ENCODE measurements at regions not wholly inside any gene's neighbourhood (a gene's known extent, or its start where the extent isn't known, plus 50 kb on each side); places are given as distances from the start of the nearest gene placed in this dataset.

DNA sequence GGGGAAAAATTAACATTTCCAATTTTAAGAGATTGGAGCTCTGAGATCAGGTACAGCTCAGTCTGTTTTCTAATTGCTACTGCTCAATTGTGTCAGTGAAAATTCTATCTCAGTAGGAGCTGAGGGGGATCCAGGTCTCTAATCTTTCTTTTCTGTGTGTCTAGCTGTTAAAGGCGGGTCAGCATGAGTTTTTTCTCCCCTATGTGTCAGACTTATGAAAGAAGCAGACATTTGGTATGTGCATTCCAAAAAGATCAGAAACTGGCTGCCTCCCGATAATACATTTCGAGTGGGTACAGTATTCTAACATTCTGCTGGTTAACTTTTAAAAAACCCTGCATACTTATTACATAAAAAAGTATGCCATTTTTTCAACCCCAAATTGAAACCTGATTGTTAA, 72.4 kb downstream of the PCDH7 start:
- Mint-ChIP-seq H3K27ac (ENCODE audit: unreplicated experiment) (no peak overlapping the region), H3K4me1 (ENCODE audit: low read depth, unreplicated experiment) (no peaks in the 10 kb centered on the region), H3K27me3 (ENCODE audit: unreplicated experiment) (no peaks in the 10 kb centered on the region), H3K9me3 (ENCODE audit: low read depth, unreplicated experiment) (no peaks in the 10 kb centered on the region), H3K4me3 (ENCODE audit: low read depth, unreplicated experiment) (no peak overlapping the region), H3K36me3 (ENCODE audit: insufficient read depth, unreplicated experiment) (no peaks in the 10 kb centered on the region)
- TF ChIP-seq, protein P1, sequence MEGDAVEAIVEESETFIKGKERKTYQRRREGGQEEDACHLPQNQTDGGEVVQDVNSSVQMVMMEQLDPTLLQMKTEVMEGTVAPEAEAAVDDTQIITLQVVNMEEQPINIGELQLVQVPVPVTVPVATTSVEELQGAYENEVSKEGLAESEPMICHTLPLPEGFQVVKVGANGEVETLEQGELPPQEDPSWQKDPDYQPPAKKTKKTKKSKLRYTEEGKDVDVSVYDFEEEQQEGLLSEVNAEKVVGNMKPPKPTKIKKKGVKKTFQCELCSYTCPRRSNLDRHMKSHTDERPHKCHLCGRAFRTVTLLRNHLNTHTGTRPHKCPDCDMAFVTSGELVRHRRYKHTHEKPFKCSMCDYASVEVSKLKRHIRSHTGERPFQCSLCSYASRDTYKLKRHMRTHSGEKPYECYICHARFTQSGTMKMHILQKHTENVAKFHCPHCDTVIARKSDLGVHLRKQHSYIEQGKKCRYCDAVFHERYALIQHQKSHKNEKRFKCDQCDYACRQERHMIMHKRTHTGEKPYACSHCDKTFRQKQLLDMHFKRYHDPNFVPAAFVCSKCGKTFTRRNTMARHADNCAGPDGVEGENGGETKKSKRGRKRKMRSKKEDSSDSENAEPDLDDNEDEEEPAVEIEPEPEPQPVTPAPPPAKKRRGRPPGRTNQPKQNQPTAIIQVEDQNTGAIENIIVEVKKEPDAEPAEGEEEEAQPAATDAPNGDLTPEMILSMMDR (IDR thresholded peaks at IDR 0.05; ENCODE audit: unreplicated experiment), result no peak
- intact Hi-C loops (cut with micrococcal nuclease; ENCODE audit: unreplicated experiment), result no loop called here
- no TSS peak for BruUV-seq (replicated peaks)
- CTCF ChIA-PET, result no interaction called here
- DNase-seq, result no peak

DNA sequence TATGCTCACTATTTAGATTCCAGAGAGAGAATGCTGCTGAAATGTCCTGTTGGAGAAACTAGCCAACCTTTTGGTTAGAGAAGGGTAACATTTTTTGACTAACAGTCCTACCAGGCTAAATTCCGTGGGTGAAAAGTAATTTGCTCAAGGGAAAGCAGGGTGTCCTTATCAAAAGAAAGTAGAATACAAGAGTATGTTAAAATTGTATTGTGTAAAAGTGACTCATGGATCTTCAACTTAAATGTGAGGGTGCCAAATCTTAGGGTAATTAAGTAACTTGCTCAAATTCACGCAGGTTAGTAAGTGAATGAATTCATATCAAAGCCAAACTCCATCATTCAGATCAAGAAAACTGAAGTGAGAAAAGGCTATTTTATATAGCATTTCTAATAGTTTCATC, 81.7 kb downstream of the PCDH7 start:
- peaks cover 3% of the 10 kb centered on the region for H3K9me3 Mint-ChIP-seq (ENCODE audit: low read depth, unreplicated experiment)
- H3K27me3 Mint-ChIP-seq (ENCODE audit: unreplicated experiment), result no peaks in the 10 kb centered on the region
- TF ChIP-seq, protein P1 (IDR thresholded peaks at IDR 0.05; ENCODE audit: unreplicated experiment), result no peak
- no TSS peak for BruUV-seq (replicated peaks)
- no peak overlapping the region for H3K4me3 Mint-ChIP-seq (ENCODE audit: low read depth, unreplicated experiment)
- no peak for DNase-seq
- intact Hi-C loops (cut with micrococcal nuclease; ENCODE audit: unreplicated experiment), result no loop called here
- CTCF ChIA-PET, result no interaction called here
- no peaks in the 10 kb centered on the region for H3K4me1 Mint-ChIP-seq (ENCODE audit: low read depth, unreplicated experiment)
- H3K27ac Mint-ChIP-seq (ENCODE audit: unreplicated experiment), result no peak overlapping the region
- H3K36me3 Mint-ChIP-seq (ENCODE audit: insufficient read depth, unreplicated experiment), result no peaks in the 10 kb centered on the region

DNA sequence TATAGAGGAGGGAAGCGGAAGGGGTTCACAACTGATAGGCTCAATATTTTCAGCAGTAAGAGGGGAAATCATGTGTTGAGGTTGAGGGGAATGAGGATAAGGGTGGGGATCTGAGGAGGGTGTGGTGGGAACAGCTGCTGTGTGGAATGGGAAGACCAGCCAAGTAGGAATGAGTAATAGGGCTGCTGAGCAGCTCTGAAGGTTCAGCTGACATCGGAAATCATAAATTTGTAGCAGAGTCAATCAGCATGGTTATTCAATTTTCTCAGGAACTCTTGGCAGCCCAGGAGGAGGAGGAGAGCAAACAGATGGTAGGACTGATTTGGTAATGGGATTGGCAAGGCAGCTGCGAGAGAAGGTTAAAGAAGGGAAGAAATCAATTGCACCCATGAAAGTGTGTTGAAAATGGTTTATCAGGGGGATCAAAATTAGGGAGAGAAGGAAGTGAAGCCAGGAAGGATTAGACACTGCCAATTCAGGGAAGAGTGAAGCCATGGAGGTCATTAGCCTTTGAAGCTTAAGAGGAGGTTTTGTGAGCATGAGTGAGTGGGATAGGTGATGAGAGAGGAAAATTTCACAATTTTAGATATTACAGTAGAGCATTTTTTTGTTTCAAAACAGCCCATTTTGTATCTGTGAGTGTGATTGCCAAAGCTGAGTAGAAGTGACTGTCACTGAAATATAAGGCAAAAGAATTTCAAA, 82.6 kb downstream of the PCDH7 start:
- no peak for DNase-seq
- Mint-ChIP-seq H3K27ac (ENCODE audit: unreplicated experiment) (no peak overlapping the region), H3K9me3 (ENCODE audit: low read depth, unreplicated experiment) (peaks cover 3% of the 10 kb centered on the region), H3K36me3 (ENCODE audit: insufficient read depth, unreplicated experiment) (no peaks in the 10 kb centered on the region), H3K27me3 (ENCODE audit: unreplicated experiment) (no peaks in the 10 kb centered on the region), H3K4me3 (ENCODE audit: low read depth, unreplicated experiment) (no peak overlapping the region), H3K4me1 (ENCODE audit: low read depth, unreplicated experiment) (no peaks in the 10 kb centered on the region)
- TF ChIP-seq, protein P1 (IDR thresholded peaks at IDR 0.05; ENCODE audit: unreplicated experiment), result no peak
- no TSS peak for BruUV-seq (replicated peaks)
- CTCF ChIA-PET, result no interaction called here
- intact Hi-C loops (cut with micrococcal nuclease; ENCODE audit: unreplicated experiment), result no loop called here

DNA sequence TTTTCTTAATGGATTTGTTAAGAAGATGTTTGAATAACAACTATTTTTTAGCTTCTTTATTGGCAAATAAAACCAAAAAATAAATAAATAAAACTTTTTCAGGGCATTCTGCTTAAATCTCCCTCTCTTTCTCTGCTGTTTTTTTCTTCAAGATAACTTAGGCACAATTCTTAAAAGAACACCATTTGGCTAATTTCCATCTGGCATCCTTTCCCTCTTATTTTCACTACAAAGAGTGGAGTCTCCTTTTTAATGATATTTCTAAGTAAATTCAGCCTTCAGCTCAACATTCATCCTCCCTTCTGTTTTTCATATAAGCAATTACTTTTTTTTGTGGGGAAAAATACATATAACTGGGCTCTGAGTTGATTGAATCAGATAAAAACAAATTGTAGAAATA, 88.1 kb downstream of the PCDH7 start:
- intact Hi-C loops (cut with micrococcal nuclease; ENCODE audit: unreplicated experiment), result no loop called here
- Mint-ChIP-seq H3K27ac (ENCODE audit: unreplicated experiment) (no peak overlapping the region), H3K36me3 (ENCODE audit: insufficient read depth, unreplicated experiment) (no peaks in the 10 kb centered on the region), H3K4me1 (ENCODE audit: low read depth, unreplicated experiment) (no peaks in the 10 kb centered on the region), H3K9me3 (ENCODE audit: low read depth, unreplicated experiment) (peaks cover 3% of the 10 kb centered on the region), H3K27me3 (ENCODE audit: unreplicated experiment) (no peaks in the 10 kb centered on the region), H3K4me3 (ENCODE audit: low read depth, unreplicated experiment) (no peak overlapping the region)
- CTCF ChIA-PET, result interaction anchor here (0.7 kb wide), 1 partner anchor 10 kb away, joined by 4 read pairs; no protein-coding TSS in a partner anchor
- no peak for DNase-seq
- TF ChIP-seq, protein P1 (IDR thresholded peaks at IDR 0.05; ENCODE audit: unreplicated experiment), result no peak
- no TSS peak for BruUV-seq (replicated peaks)

Measured in Calu3 (cell line).